Endodermal cell (in vitro differentiated cells): ENCODE measurements at regions not wholly inside any gene's neighbourhood (a gene's known extent, or its start where the extent isn't known, plus 50 kb on each side); places are given as distances from the start of the nearest gene placed in this dataset.

Source experiments
- DNase-seq: peaks from one replicate; pipeline ENCODE4 v3.0.0-alpha.2; 2017
- H3K27ac ChIP-seq: 2 replicates; pipeline ENCODE4 v1.5.1; 2013; ENCODE audit warnings: mild to moderate bottlenecking, low read depth, low read length, moderate library complexity
- H3K27me3 ChIP-seq: 2 replicates; pipeline ENCODE4 v1.6.1; 2013; ENCODE audit warnings: mild to moderate bottlenecking, low read length, moderate library complexity; ENCODE audit not compliant: insufficient read depth, control insufficient read depth, poor library complexity, severe bottlenecking
- H3K36me3 ChIP-seq: 2 replicates; pipeline ENCODE4 v1.7.0; 2013; ENCODE audit warnings: mild to moderate bottlenecking, low read length, moderate library complexity; ENCODE audit not compliant: control insufficient read depth, insufficient read depth
- H3K4me1 ChIP-seq: one replicate; pipeline ENCODE4 v1.7.0; 2013; ENCODE audit warnings: low read length; ENCODE audit not compliant: control insufficient read depth, insufficient read depth
- H3K4me3 ChIP-seq: 2 replicates; pipeline ENCODE4 v1.5.1; 2013; ENCODE audit warnings: mild to moderate bottlenecking, low read length, moderate library complexity
- H3K9ac ChIP-seq: 2 replicates; pipeline ENCODE4 v1.6.1; 2013; ENCODE audit warnings: mild to moderate bottlenecking, low read length, moderate library complexity; ENCODE audit not compliant: poor library complexity, severe bottlenecking; ENCODE audit errors: extremely low read depth
- H3K9me3 ChIP-seq: 2 replicates; pipeline ENCODE4 v1.6.1; 2013; ENCODE audit warnings: mild to moderate bottlenecking, low read length, moderate library complexity; ENCODE audit not compliant: control insufficient read depth
- H3K27ac Mint-ChIP-seq: 2 replicates; pipeline ENCODE4 v1.8.0; 2020; ENCODE audit warnings: mixed read lengths
- H3K27me3 Mint-ChIP-seq: 2 replicates; pipeline ENCODE4 v1.8.0; 2021; ENCODE audit warnings: mild to moderate bottlenecking, mixed read lengths; ENCODE audit not compliant: insufficient read depth
- H3K36me3 Mint-ChIP-seq: 2 replicates; pipeline ENCODE4 v1.8.0; 2020; ENCODE audit warnings: low read depth, mixed read lengths
- H3K4me1 Mint-ChIP-seq: 2 replicates; pipeline ENCODE4 v1.8.0; 2020; ENCODE audit warnings: mixed read lengths
- H3K4me3 Mint-ChIP-seq: 2 replicates; pipeline ENCODE4 v1.8.0; 2020; ENCODE audit warnings: mild to moderate bottlenecking, moderate library complexity, mixed read lengths
- H3K9me3 Mint-ChIP-seq: 2 replicates; pipeline ENCODE4 v1.8.0; 2020; ENCODE audit warnings: mild to moderate bottlenecking, mixed read lengths
- CTCF ChIP-seq: fragments of 200-600 bp; sonication (generic); conservative IDR thresholded peaks from 2 replicates; pipeline ENCODE4 v1.5.0; 2021; ENCODE audit warnings: antibody characterized with exemption, mild to moderate bottlenecking
- WGBS, 2 experiments: methylation state at CpG; one replicate each; pipeline versions ENCODE4 v1.1.5 to v1.1.7; 2013; ENCODE audit warnings: missing lambda C conversion rate in 2 of 2, mixed read lengths in 1 of 2; ENCODE audit not compliant: insufficient coverage in 1 of 2, insufficient read length in 1 of 2; 5-methylcytosine and 5-hydroxymethylcytosine counted together

- H3K27ac ChIP-seq, result no peak overlapping the region
- H3K9ac ChIP-seq, result no peak overlapping the region
- H3K4me3 ChIP-seq, result no peak overlapping the region
- Mint-ChIP-seq H3K27me3 (no peaks in the 10 kb centered on the region), H3K9me3 (no peaks in the 10 kb centered on the region), H3K4me3 (no peak overlapping the region), H3K27ac (no peak overlapping the region), H3K36me3 (no peaks in the 10 kb centered on the region), H3K4me1 (peaks cover 4% of the 10 kb centered on the region)
- WGBS, 2 experiments, result 82 to 89% methylated on average over 2 to 3 of the region's 3 CpGs
- no peaks in the 10 kb centered on the region for H3K36me3 ChIP-seq
- H3K27me3 ChIP-seq, result no peaks in the 10 kb centered on the region
- DNase-seq, result no peak
- TF ChIP-seq CTCF, result no peak
- no peaks in the 10 kb centered on the region for H3K4me1 ChIP-seq
- no peaks in the 10 kb centered on the region for H3K9me3 ChIP-seq
Observed at GRCh38 chr10:123464430-123465323, 201.5 kb upstream of the GPR26 start.

- H3K27me3 Mint-ChIP-seq, result peaks cover 5% of the 10 kb centered on the region
- no peak overlapping the region for H3K27ac ChIP-seq
- 69 to 86% methylated on average over 3 to 7 of the region's 7 CpGs for WGBS, 2 experiments
- H3K9ac ChIP-seq, result no peak overlapping the region
- no peaks in the 10 kb centered on the region for H3K36me3 ChIP-seq
- H3K9me3 ChIP-seq, result no peaks in the 10 kb centered on the region
- H3K4me3 ChIP-seq, result no peak overlapping the region
- H3K4me1 Mint-ChIP-seq, result peaks cover 13% of the 10 kb centered on the region
- H3K4me1 ChIP-seq, result no peaks in the 10 kb centered on the region
- H3K36me3 Mint-ChIP-seq, result no peaks in the 10 kb centered on the region
- no peak overlapping the region for H3K27ac Mint-ChIP-seq
- DNase-seq, result no peak
- H3K27me3 ChIP-seq, result no peaks in the 10 kb centered on the region
- no peaks in the 10 kb centered on the region for H3K9me3 Mint-ChIP-seq
- no peak for TF ChIP-seq CTCF
- no peak overlapping the region for H3K4me3 Mint-ChIP-seq
Observed at GRCh38 chr10:123470336-123470921, 195.7 kb upstream of the GPR26 start.

- H3K4me1 Mint-ChIP-seq, result peaks cover 22% of the 10 kb centered on the region
- Histone ChIP-seq H3K4me3 (no peak overlapping the region), H3K9ac (no peak overlapping the region), H3K27ac (no peak overlapping the region), H3K9me3 (no peaks in the 10 kb centered on the region), H3K4me1 (no peaks in the 10 kb centered on the region), H3K27me3 (no peaks in the 10 kb centered on the region), H3K36me3 (no peaks in the 10 kb centered on the region)
- 88 to 97% methylated on average over 1 of the region's 1 CpG for WGBS, 2 experiments
- no peak for DNase-seq
- no peak overlapping the region for H3K27ac Mint-ChIP-seq
- no peak overlapping the region for H3K4me3 Mint-ChIP-seq
- no peak for TF ChIP-seq CTCF
- peaks cover 5% of the 10 kb centered on the region for H3K27me3 Mint-ChIP-seq
- no peaks in the 10 kb centered on the region for H3K9me3 Mint-ChIP-seq
- H3K36me3 Mint-ChIP-seq, result no peaks in the 10 kb centered on the region
Observed at GRCh38 chr10:123471811-123472210, 194.3 kb upstream of the GPR26 start.
